HG03175 (cell line): ENCODE measurements at regions not wholly inside any gene's neighbourhood (a gene's known extent, or its start where the extent isn't known, plus 50 kb on each side); places are given as distances from the start of the nearest gene placed in this dataset.

ENCODE experiments used
- ATAC-seq: cut with Tn5 transposase; IDR thresholded peaks from one replicate; pipeline ENCODE4 v1.9.1; 2021; ENCODE audit warnings: mild to moderate bottlenecking, moderate library complexity; ENCODE audit not compliant: unreplicated experiment

GRCh38 chr2:228665232-228665631 is 483.7 kb upstream of the SPHKAP start:
- ATAC-seq = no peak

GRCh38 chr2:228658998-228659397 is 477.5 kb upstream of the SPHKAP start:
- no peak for ATAC-seq

GRCh38 chr2:228657807-228658402 is 476.4 kb upstream of the SPHKAP start:
- ATAC-seq = peak; percentile 43

- ATAC-seq = no peak
Measured at GRCh38 chr2:228655331-228655730, 473.8 kb upstream of the SPHKAP start.

- no peak for ATAC-seq
Measured at GRCh38 chr2:228654707-228655106, 473.2 kb upstream of the SPHKAP start.

- ATAC-seq = no peak
Measured at GRCh38 chr2:228653884-228654283, 472.4 kb upstream of the SPHKAP start.

- ATAC-seq = no peak
Measured at GRCh38 chr2:228652366-228652765, 470.9 kb upstream of the SPHKAP start.

- ATAC-seq = no peak
Measured at GRCh38 chr2:228649876-228650275, 468.4 kb upstream of the SPHKAP start.

- no peak for ATAC-seq
Measured at GRCh38 chr2:228649447-228649846, 468.0 kb upstream of the SPHKAP start.

GRCh38 chr2:228648541-228648940 is 467.1 kb upstream of the SPHKAP start:
- no peak for ATAC-seq

- no peak for ATAC-seq
Measured at GRCh38 chr2:228646061-228646460, 464.6 kb upstream of the SPHKAP start.

GRCh38 chr2:228644199-228644598 is 462.7 kb upstream of the SPHKAP start:
- no peak for ATAC-seq

- no peak for ATAC-seq
Measured at GRCh38 chr2:228642861-228643260, 461.4 kb upstream of the SPHKAP start.

GRCh38 chr2:228630786-228631185 is 449.3 kb upstream of the SPHKAP start:
- ATAC-seq = no peak

- ATAC-seq = no peak
Measured at GRCh38 chr2:228629251-228629650, 447.8 kb upstream of the SPHKAP start.

- no peak for ATAC-seq
Measured at GRCh38 chr2:228628682-228629081, 447.2 kb upstream of the SPHKAP start.

- no peak for ATAC-seq
Measured at GRCh38 chr2:228627510-228627909, 446.0 kb upstream of the SPHKAP start.

GRCh38 chr2:228625481-228625880 is 444.0 kb upstream of the SPHKAP start:
- ATAC-seq = no peak

GRCh38 chr2:228624733-228625132 is 443.2 kb upstream of the SPHKAP start:
- no peak for ATAC-seq

- no peak for ATAC-seq
Measured at GRCh38 chr2:228615496-228615895, 434.0 kb upstream of the SPHKAP start.

- ATAC-seq = no peak
Measured at GRCh38 chr2:228614741-228615140, 433.3 kb upstream of the SPHKAP start.

GRCh38 chr2:228613133-228613850 is 431.8 kb upstream of the SPHKAP start:
- peak; percentile 53 for ATAC-seq

- ATAC-seq = no peak
Measured at GRCh38 chr2:228611171-228611570, 429.7 kb upstream of the SPHKAP start.
